Keratinocyte (primary cell): ENCODE measurements at regions not wholly inside any gene's neighbourhood (a gene's known extent, or its start where the extent isn't known, plus 50 kb on each side); places are given as distances from the start of the nearest gene placed in this dataset.

Experiments used
- DNase-seq: peaks from one replicate; pipeline ENCODE4 v3.0.0-alpha.2; 2011; ENCODE audit warnings: low read depth, missing footprints, low spot score
- FAIRE-seq: peaks from 2 replicates; lab custom pipeline; 2011; peaks lifted over from hg19 to GRCh38; lab: Jason Lieb, UNC
- H2AFZ ChIP-seq: 2 replicates; pipeline ENCODE4 v1.6.0; 2012; ENCODE audit warnings: low read length, control low read depth, inconsistent platforms; ENCODE audit not compliant: control insufficient read depth
- H3K27ac ChIP-seq: 2 replicates; pipeline ENCODE4 v1.5.1; 2011; ENCODE audit warnings: low read length; ENCODE audit not compliant: control insufficient read depth, insufficient read depth
- H3K27me3 ChIP-seq: 3 replicates; pipeline ENCODE4 v1.6.0; 2011; ENCODE audit warnings: low read length; ENCODE audit not compliant: control insufficient read depth, insufficient read depth; ENCODE audit errors: extremely low read depth
- H3K36me3 ChIP-seq, 2 experiments: 2 replicates in 1 of 2; 3 replicates in 1 of 2; pipeline ENCODE4 v1.5.1; 2011; ENCODE audit warnings: low read length in 2 of 2, mild to moderate bottlenecking in 1 of 2; ENCODE audit not compliant: control insufficient read depth in 2 of 2, insufficient read depth in 2 of 2; ENCODE audit errors: extremely low read depth in 1 of 2
- H3K4me1 ChIP-seq: 3 replicates; pipeline ENCODE4 v1.5.1; 2011; ENCODE audit warnings: low read length; ENCODE audit not compliant: control insufficient read depth, insufficient read depth; ENCODE audit errors: extremely low read depth
- H3K4me2 ChIP-seq: 3 replicates; pipeline ENCODE4 v1.6.0; 2011; ENCODE audit warnings: low read depth, low read length; ENCODE audit not compliant: control insufficient read depth, insufficient read depth; ENCODE audit errors: extremely low read depth
- H3K4me3 ChIP-seq, 3 experiments: fragments of 200-600 bp in 1 of 3; sonication (generic) in 1 of 3; 2 replicates in 2 of 3; 3 replicates in 1 of 3; pipeline ENCODE4 v1.5.1; 2011 to 2016; ENCODE audit warnings: low read length in 3 of 3, mild to moderate bottlenecking in 3 of 3, control low read depth in 2 of 3, inconsistent platforms in 1 of 3, low read depth in 1 of 3, mixed read lengths in 1 of 3, mixed run types in 1 of 3, moderate library complexity in 1 of 3; ENCODE audit not compliant: control insufficient read depth in 2 of 3, insufficient read depth in 2 of 3; ENCODE audit errors: extremely low read depth in 1 of 3
- H3K79me2 ChIP-seq: 2 replicates; pipeline ENCODE4 v1.6.0; 2012; ENCODE audit warnings: low read length; ENCODE audit not compliant: control insufficient read depth, insufficient read depth
- H3K9ac ChIP-seq: 3 replicates; pipeline ENCODE4 v1.6.0; 2011; ENCODE audit warnings: low read length; ENCODE audit not compliant: control insufficient read depth, insufficient read depth; ENCODE audit errors: extremely low read depth
- H3K9me1 ChIP-seq: 3 replicates; pipeline ENCODE4 v1.6.0; 2011; ENCODE audit warnings: low read length; ENCODE audit not compliant: control insufficient read depth, insufficient read depth; ENCODE audit errors: extremely low read depth
- H3K9me3 ChIP-seq: 2 replicates; pipeline ENCODE4 v1.5.1; 2012; ENCODE audit warnings: low read depth, low read length; ENCODE audit not compliant: control insufficient read depth
- H4K20me1 ChIP-seq: 3 replicates; pipeline ENCODE4 v1.6.0; 2011; ENCODE audit warnings: low read length; ENCODE audit not compliant: control insufficient read depth, insufficient read depth; ENCODE audit errors: extremely low read depth
- EZH2 ChIP-seq: IDR thresholded peaks from one replicate; pipeline ENCODE4 v1.6.1; 2012; ENCODE audit warnings: inconsistent platforms, mild to moderate bottlenecking, low read length, moderate library complexity
- dilution Hi-C: fragments of 300-500 bp; cut with MboI; formaldehyde crosslinking; loops from one replicate; pipeline ENCODE4 v1.7.0; 2020; ENCODE audit warnings: low sequenced_read_pairs; ENCODE audit not compliant: extremely low pct_ligation_motif_present
- TF ChIP-seq, protein P1 (sequence below), 3 experiments: IDR thresholded peaks in 1 of 3; conservative IDR thresholded peaks in 1 of 3; optimal IDR thresholded peaks in 1 of 3; 2 replicates in 2 of 3; 3 replicates in 1 of 3; pipeline versions ENCODE3 to v1.5.1; 2011; ENCODE audit warnings: low read length in 3 of 3, mild to moderate bottlenecking in 3 of 3, moderate library complexity in 2 of 3, control low read depth in 1 of 3, inconsistent platforms in 1 of 3; ENCODE audit not compliant: insufficient read depth in 2 of 3; ENCODE audit errors: extremely low read depth in 1 of 3

DNA sequence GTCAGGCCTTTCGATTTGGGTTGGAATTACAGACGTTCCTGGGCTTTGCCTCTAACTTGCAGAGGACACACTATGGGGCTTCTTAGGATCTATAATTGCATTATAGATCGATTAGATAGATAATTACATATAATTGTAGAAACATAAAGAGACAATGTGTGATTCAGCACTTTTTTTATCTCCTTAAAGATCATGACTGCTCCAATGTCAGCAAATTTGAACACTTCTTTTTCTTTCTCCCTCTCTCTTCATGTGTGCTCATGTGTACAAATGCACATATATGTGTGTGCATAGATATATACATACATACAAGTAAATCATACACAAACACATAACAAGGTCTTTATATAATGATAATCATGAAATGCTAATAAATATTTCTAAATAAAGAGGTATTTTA lies 1261.2 kb upstream of the SLC39A10 start:
- Histone ChIP-seq H3K4me1 (no peaks in the 10 kb centered on the region), H3K27me3 (no peaks in the 10 kb centered on the region), H3K27ac (no peak overlapping the region), H3K4me3 (no peak overlapping the region), H3K4me2 (no peak overlapping the region), H2AFZ (no peak overlapping the region), H3K36me3 (no peaks in the 10 kb centered on the region), H3K9me1 (no peaks in the 10 kb centered on the region), H4K20me1 (no peaks in the 10 kb centered on the region), H3K9me3 (no peaks in the 10 kb centered on the region), H3K9ac (no peak overlapping the region), H3K79me2 (no peaks in the 10 kb centered on the region)
- TF ChIP-seq, protein P1, sequence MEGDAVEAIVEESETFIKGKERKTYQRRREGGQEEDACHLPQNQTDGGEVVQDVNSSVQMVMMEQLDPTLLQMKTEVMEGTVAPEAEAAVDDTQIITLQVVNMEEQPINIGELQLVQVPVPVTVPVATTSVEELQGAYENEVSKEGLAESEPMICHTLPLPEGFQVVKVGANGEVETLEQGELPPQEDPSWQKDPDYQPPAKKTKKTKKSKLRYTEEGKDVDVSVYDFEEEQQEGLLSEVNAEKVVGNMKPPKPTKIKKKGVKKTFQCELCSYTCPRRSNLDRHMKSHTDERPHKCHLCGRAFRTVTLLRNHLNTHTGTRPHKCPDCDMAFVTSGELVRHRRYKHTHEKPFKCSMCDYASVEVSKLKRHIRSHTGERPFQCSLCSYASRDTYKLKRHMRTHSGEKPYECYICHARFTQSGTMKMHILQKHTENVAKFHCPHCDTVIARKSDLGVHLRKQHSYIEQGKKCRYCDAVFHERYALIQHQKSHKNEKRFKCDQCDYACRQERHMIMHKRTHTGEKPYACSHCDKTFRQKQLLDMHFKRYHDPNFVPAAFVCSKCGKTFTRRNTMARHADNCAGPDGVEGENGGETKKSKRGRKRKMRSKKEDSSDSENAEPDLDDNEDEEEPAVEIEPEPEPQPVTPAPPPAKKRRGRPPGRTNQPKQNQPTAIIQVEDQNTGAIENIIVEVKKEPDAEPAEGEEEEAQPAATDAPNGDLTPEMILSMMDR (optimal IDR thresholded peaks at IDR 0.05 in 1 of 3, IDR thresholded peaks at IDR 0.05 in 1 of 3, conservative IDR thresholded peaks at IDR 0.05 in 1 of 3; ENCODE audit: extremely low read depth in 1 of 3, insufficient read depth in 2 of 3, low read length in 3 of 3): no peak
- no peak for TF ChIP-seq EZH2
- dilution Hi-C loops: no loop called here
- no peak for FAIRE-seq
- no peak for DNase-seq

DNA sequence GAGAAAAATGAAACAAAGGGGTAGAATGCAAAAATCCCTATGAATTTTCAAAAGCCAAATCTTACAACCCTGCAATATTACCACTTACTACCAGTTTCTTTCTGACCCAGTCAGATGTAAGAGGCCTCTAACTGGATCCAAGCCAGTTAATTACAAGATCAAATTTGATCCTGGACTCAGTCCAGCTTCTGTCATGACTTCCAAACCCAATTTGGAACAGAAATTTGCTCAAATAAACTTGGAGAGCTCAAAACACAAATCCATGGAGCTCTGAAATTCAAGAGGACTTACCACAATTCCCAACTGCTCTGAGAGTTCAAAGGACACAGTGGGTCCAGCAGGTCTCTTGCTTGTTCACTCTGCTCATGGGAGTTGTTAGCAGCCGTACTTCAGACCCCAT lies 1271.7 kb upstream of the SLC39A10 start:
- TF ChIP-seq, protein P1 (optimal IDR thresholded peaks at IDR 0.05 in 1 of 3, IDR thresholded peaks at IDR 0.05 in 1 of 3, conservative IDR thresholded peaks at IDR 0.05 in 1 of 3; ENCODE audit: extremely low read depth in 1 of 3, insufficient read depth in 2 of 3, low read length in 3 of 3): no peak
- no peak for TF ChIP-seq EZH2
- no peaks in the 10 kb centered on the region for H3K27me3 ChIP-seq
- no peak overlapping the region for H3K27ac ChIP-seq
- FAIRE-seq (no peak), DNase-seq (no peak)
- H3K9me3 ChIP-seq: no peaks in the 10 kb centered on the region
- dilution Hi-C loops: no loop called here
- H3K79me2 ChIP-seq: no peaks in the 10 kb centered on the region
- no peaks in the 10 kb centered on the region for H3K36me3 ChIP-seq
- H3K9ac ChIP-seq: no peak overlapping the region
- no peaks in the 10 kb centered on the region for H3K4me1 ChIP-seq
- no peaks in the 10 kb centered on the region for H4K20me1 ChIP-seq
- no peaks in the 10 kb centered on the region for H3K9me1 ChIP-seq
- no peak overlapping the region for H3K4me3 ChIP-seq
- H2AFZ ChIP-seq: no peak overlapping the region
- H3K4me2 ChIP-seq: no peak overlapping the region
